Ascending aorta (tissue), 2 donors: ENCODE measurements at regions not wholly inside any gene's neighbourhood (a gene's known extent, or its start where the extent isn't known, plus 50 kb on each side); places are given as distances from the start of the nearest gene placed in this dataset.

ENCODE experiments used
- DNase-seq, 2 donors: peaks; one replicate each; pipeline ENCODE4 v3.0.0-alpha.2; 2019; ENCODE audit warnings: low spot score in 2 of 2
- H3K27ac ChIP-seq, 2 donors: fragments of 200-600 bp; sonication (generic); one replicate each; pipeline ENCODE4 v1.5.1; 2016 to 2017; ENCODE audit warnings: mild to moderate bottlenecking in 1 of 2
- H3K27me3 ChIP-seq: fragments of 200-600 bp; sonication (generic); one replicate; pipeline ENCODE4 v1.5.1; 2017
- H3K36me3 ChIP-seq, 2 donors: fragments of 200-600 bp; sonication (generic); one replicate each; pipeline ENCODE4 v1.5.1; 2016
- H3K4me1 ChIP-seq, 2 donors: fragments of 200-600 bp; sonication (generic); one replicate each; pipeline ENCODE4 v1.5.1; 2016 to 2017; ENCODE audit warnings: mild to moderate bottlenecking in 1 of 2
- H3K4me3 ChIP-seq, 2 donors: fragments of 200-600 bp; sonication (generic); one replicate each; pipeline ENCODE4 v1.5.1; 2016 to 2017; ENCODE audit warnings: mild to moderate bottlenecking in 1 of 2
- H3K9me3 ChIP-seq, 2 donors: fragments of 200-600 bp; sonication (generic); one replicate each; pipeline ENCODE4 v1.5.1; 2016
- intact Hi-C: fragments of 100-400 bp; cut with DNase I; formaldehyde crosslinking; loops from one replicate; pipeline ENCODE4 v1.15.1; 2023
- TF ChIP-seq, protein P1 (sequence below), 3 experiments: fragments of 200-600 bp in 2 of 3; fragments of 450-650 bp in 1 of 3; sonication (generic) in 2 of 3; IDR thresholded peaks; one replicate each; pipeline ENCODE4 v1.5.1; 2016 to 2019; ENCODE audit warnings: antibody characterized with exemption in 3 of 3, mild to moderate bottlenecking in 1 of 3, moderate library complexity in 1 of 3

DNA sequence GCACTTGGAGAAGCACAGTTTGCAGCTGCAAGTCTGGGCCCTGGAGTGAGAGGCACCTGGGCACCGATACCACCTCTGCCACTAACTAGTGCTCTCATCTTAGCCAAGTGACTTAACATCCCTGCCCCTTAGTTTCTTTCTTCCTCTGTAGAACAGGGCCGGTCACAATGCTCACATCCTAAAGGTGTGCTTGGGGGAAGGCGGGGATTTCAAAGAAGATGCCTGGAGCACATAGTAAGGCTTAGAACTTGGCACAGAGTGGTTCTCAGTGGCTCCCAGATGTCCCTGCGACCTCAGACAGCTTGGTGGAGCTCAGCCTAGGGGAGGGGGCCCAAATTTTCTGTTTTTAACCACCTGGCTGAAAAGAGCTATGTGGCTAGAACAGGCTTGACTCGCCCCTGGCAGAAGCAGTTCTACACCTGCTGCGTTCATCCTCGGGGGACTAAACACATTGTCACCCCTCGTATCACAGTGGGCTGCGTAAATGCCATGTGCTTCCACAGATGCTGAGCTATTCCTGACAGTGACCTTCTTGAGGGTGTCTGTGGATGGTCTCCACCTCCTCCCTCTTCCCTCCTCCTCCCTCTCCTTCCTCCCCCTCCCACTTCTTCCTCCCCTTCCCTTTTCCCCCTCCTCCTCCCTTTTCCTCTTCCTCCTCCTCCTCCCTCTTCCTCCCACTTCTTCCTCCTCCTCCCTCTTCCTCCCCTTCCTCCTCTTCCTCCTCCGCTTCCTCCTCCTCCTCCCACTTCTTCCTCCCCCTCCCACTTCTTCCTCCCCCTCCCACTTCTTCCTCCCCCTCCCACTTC is 112.1 kb downstream of the PHETA1 start:
- intact Hi-C loops, result no loop called here
- Histone ChIP-seq H3K27me3 (no peaks in the 10 kb centered on the region), H3K4me1 (no peaks in the 10 kb centered on the region), H3K9me3 (no peaks in the 10 kb centered on the region), H3K36me3 (no peaks in the 10 kb centered on the region), H3K27ac (no peak overlapping the region), H3K4me3 (no peak overlapping the region)
- TF ChIP-seq, protein P1, sequence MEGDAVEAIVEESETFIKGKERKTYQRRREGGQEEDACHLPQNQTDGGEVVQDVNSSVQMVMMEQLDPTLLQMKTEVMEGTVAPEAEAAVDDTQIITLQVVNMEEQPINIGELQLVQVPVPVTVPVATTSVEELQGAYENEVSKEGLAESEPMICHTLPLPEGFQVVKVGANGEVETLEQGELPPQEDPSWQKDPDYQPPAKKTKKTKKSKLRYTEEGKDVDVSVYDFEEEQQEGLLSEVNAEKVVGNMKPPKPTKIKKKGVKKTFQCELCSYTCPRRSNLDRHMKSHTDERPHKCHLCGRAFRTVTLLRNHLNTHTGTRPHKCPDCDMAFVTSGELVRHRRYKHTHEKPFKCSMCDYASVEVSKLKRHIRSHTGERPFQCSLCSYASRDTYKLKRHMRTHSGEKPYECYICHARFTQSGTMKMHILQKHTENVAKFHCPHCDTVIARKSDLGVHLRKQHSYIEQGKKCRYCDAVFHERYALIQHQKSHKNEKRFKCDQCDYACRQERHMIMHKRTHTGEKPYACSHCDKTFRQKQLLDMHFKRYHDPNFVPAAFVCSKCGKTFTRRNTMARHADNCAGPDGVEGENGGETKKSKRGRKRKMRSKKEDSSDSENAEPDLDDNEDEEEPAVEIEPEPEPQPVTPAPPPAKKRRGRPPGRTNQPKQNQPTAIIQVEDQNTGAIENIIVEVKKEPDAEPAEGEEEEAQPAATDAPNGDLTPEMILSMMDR (IDR thresholded peaks at IDR 0.05), result no peak
- DNase-seq, result no peak

GRCh38 chr12:111255261-111255660 is 113.6 kb downstream of the PHETA1 start:
- DNase-seq, result no peak
- no peaks in the 10 kb centered on the region for H3K27me3 ChIP-seq

GRCh38 chr12:111254106-111254505 is 114.8 kb downstream of the PHETA1 start:
- Histone ChIP-seq H3K4me3 (no peak overlapping the region), H3K4me1 (no peaks in the 10 kb centered on the region), H3K9me3 (no peaks in the 10 kb centered on the region), H3K36me3 (no peaks in the 10 kb centered on the region), H3K27ac (no peak overlapping the region), H3K27me3 (no peaks in the 10 kb centered on the region)
- intact Hi-C loops, result no loop called here
- no peak for DNase-seq
- TF ChIP-seq, protein P1 (IDR thresholded peaks at IDR 0.05), result no peak

More at GRCh38 chr12:111255261-111255660, 113.6 kb downstream of the PHETA1 start:
- TF ChIP-seq, protein P1 (IDR thresholded peaks at IDR 0.05), result no peak
- no peak overlapping the region for H3K4me3 ChIP-seq
- H3K36me3 ChIP-seq, result no peaks in the 10 kb centered on the region
- H3K9me3 ChIP-seq, result no peaks in the 10 kb centered on the region
- H3K4me1 ChIP-seq, result no peaks in the 10 kb centered on the region
- H3K27ac ChIP-seq, result no peak overlapping the region
- intact Hi-C loops, result no loop called here

DNA sequence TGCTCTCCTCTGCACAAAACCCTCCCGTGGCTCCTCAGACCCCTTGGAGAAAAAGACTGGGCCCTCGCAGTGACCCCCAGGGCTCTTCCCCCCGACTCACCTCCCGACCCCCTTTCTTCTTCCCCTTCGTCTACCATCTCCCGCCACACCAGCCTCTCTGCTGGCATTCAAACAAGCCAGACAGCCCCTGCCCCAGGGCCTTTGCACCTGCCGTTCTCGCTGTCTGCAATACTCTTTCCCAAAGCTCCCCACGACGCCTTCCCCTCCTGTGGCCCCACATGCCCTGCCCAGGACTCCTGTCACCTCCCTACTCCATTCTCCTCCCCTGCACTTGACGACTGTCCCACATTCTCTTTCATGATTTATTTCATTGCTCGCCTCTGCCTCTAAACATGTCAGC is 115.7 kb downstream of the PHETA1 start:
- intact Hi-C loops, result no loop called here
- Histone ChIP-seq H3K9me3 (no peaks in the 10 kb centered on the region), H3K4me1 (no peaks in the 10 kb centered on the region), H3K36me3 (no peaks in the 10 kb centered on the region), H3K27ac (no peak overlapping the region), H3K4me3 (no peak overlapping the region), H3K27me3 (no peaks in the 10 kb centered on the region)
- no peak for DNase-seq
- TF ChIP-seq, protein P1 (IDR thresholded peaks at IDR 0.05), result no peak

DNA sequence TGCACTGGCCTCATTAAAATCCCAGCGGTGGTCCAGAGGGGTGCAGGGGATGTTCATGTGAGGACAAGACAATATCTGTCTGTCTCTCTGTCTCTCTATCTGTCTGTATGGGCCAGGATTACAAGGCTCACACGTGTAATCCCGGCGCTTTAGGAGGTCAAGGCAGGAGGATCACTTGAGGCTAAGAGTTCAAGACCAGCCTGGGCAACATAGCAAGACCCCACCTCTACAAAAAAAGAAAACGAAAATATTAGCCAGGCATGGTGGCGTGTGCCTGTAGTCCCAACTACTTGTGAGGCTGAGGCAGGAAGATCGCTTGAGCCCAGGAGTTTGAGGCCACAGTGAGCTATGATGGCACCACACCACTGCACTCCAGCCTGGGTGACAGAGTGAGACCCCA is 117.1 kb downstream of the PHETA1 start:
- no peak for DNase-seq
- Histone ChIP-seq H3K36me3 (no peaks in the 10 kb centered on the region), H3K27me3 (no peaks in the 10 kb centered on the region), H3K9me3 (no peaks in the 10 kb centered on the region), H3K27ac (no peak overlapping the region), H3K4me1 (no peaks in the 10 kb centered on the region), H3K4me3 (no peak overlapping the region)
- TF ChIP-seq, protein P1 (IDR thresholded peaks at IDR 0.05), result no peak
- intact Hi-C loops, result no loop called here
